Natural killer cell (primary cell): ENCODE measurements at regions not wholly inside any gene's neighbourhood (a gene's known extent, or its start where the extent isn't known, plus 50 kb on each side); places are given as distances from the start of the nearest gene placed in this dataset.
"Not testable (repeated sequence)": the region's sequence is repeated elsewhere in the genome, so short reads cannot be mapped to it uniquely, and the experiment has no call there.

Source experiments
- ATAC-seq, 3 donors: fragments of 150-1000 bp in 2 of 3; fragments of 200-7000 bp in 1 of 3; cut with Tn5 transposase; 1 replicate in 1 of 3; 2 replicates in 2 of 3; pipeline ENCODE4 v1.10.0; 2021; ENCODE audit warnings: mild to moderate bottlenecking in 2 of 3, moderate library complexity in 2 of 3
- DNase-seq, 2 donors: peaks; one replicate each; pipeline versions ENCODE4 v3.0.0 to v3.0.0-alpha.2; 2013 to 2021; ENCODE audit warnings: mixed read lengths in 1 of 2
- H3K27ac ChIP-seq: one replicate; pipeline ENCODE4 v1.5.1; 2013; ENCODE audit warnings: mild to moderate bottlenecking, low read length
- H3K27me3 ChIP-seq: one replicate; pipeline ENCODE4 v1.6.1; 2013; ENCODE audit warnings: low read length; ENCODE audit not compliant: control insufficient read depth, insufficient read depth
- H3K36me3 ChIP-seq: one replicate; pipeline ENCODE4 v1.6.1; 2013; ENCODE audit warnings: low read length; ENCODE audit not compliant: control insufficient read depth, insufficient read depth
- H3K4me1 ChIP-seq: one replicate; pipeline ENCODE4 v1.6.1; 2013; ENCODE audit warnings: low read length; ENCODE audit not compliant: control insufficient read depth, insufficient read depth
- H3K4me3 ChIP-seq: one replicate; pipeline ENCODE4 v1.5.1; 2013; ENCODE audit warnings: low read length
- H3K9me3 ChIP-seq: one replicate; pipeline ENCODE4 v1.6.1; 2013; ENCODE audit warnings: low read length; ENCODE audit not compliant: control insufficient read depth, insufficient read depth
- H3K27ac Mint-ChIP-seq, 2 donors: one replicate each; pipeline ENCODE4 v1.8.0; 2022; ENCODE audit warnings: mild to moderate bottlenecking in 2 of 2, mixed read lengths in 2 of 2, moderate library complexity in 1 of 2
- H3K27me3 Mint-ChIP-seq, 2 donors: one replicate each; pipeline ENCODE4 v1.8.0; 2022; ENCODE audit warnings: low read depth in 2 of 2, mixed read lengths in 2 of 2
- H3K36me3 Mint-ChIP-seq: one replicate; pipeline ENCODE4 v1.8.0; 2022; ENCODE audit warnings: mixed read lengths
- H3K4me1 Mint-ChIP-seq, 2 donors: one replicate each; pipeline ENCODE4 v1.8.0; 2022; ENCODE audit warnings: mixed read lengths in 2 of 2
- H3K4me3 Mint-ChIP-seq: one replicate; pipeline ENCODE4 v1.8.0; 2022; ENCODE audit warnings: mild to moderate bottlenecking, moderate library complexity, mixed read lengths
- H3K9me3 Mint-ChIP-seq, 2 donors: one replicate each; pipeline ENCODE4 v1.8.0; 2022; ENCODE audit warnings: mixed read lengths in 2 of 2
- WGBS: methylation state at CpG from one replicate; pipeline ENCODE4 v1.1.7; 2013; ENCODE audit warnings: missing lambda C conversion rate; ENCODE audit not compliant: insufficient coverage; 5-methylcytosine and 5-hydroxymethylcytosine counted together
- intact Hi-C: fragments of 100-400 bp; cut with micrococcal nuclease; formaldehyde crosslinking; loops from one replicate; pipeline ENCODE4 v1.14.2; 2022
- TF ChIP-seq, protein P1 (sequence below): fragments of 200-600 bp; IDR thresholded peaks from one replicate; pipeline ENCODE4 v1.8.0; 2022; ENCODE audit warnings: antibody characterized with exemption

- no peak overlapping the region for H3K27ac Mint-ChIP-seq
- 85% methylated on average over 3 of the region's 3 CpGs for WGBS
- no peaks in the 10 kb centered on the region for H3K9me3 ChIP-seq
- peaks cover 10 to 24% of the 10 kb centered on the region in 2 donors for H3K27me3 Mint-ChIP-seq
- no peaks in the 10 kb centered on the region for H3K4me1 Mint-ChIP-seq
- H3K4me1 ChIP-seq, result no peaks in the 10 kb centered on the region
- H3K36me3 ChIP-seq, result no peaks in the 10 kb centered on the region
- H3K36me3 Mint-ChIP-seq, result no peaks in the 10 kb centered on the region
- DNase-seq, result no peak
- no peaks in the 10 kb centered on the region for H3K27me3 ChIP-seq
- ATAC-seq, result no peak
- TF ChIP-seq, protein P1, sequence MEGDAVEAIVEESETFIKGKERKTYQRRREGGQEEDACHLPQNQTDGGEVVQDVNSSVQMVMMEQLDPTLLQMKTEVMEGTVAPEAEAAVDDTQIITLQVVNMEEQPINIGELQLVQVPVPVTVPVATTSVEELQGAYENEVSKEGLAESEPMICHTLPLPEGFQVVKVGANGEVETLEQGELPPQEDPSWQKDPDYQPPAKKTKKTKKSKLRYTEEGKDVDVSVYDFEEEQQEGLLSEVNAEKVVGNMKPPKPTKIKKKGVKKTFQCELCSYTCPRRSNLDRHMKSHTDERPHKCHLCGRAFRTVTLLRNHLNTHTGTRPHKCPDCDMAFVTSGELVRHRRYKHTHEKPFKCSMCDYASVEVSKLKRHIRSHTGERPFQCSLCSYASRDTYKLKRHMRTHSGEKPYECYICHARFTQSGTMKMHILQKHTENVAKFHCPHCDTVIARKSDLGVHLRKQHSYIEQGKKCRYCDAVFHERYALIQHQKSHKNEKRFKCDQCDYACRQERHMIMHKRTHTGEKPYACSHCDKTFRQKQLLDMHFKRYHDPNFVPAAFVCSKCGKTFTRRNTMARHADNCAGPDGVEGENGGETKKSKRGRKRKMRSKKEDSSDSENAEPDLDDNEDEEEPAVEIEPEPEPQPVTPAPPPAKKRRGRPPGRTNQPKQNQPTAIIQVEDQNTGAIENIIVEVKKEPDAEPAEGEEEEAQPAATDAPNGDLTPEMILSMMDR, result no peak
- H3K4me3 ChIP-seq, result no peak overlapping the region
- no peak overlapping the region for H3K27ac ChIP-seq
- peaks cover 0 to 3% of the 10 kb centered on the region in 2 donors for H3K9me3 Mint-ChIP-seq
- intact Hi-C loops, result no loop called here
- no peak overlapping the region for H3K4me3 Mint-ChIP-seq
Observed at GRCh38 chr17:33567223-33567622, 274.1 kb upstream of the ASIC2 start.

DNA sequence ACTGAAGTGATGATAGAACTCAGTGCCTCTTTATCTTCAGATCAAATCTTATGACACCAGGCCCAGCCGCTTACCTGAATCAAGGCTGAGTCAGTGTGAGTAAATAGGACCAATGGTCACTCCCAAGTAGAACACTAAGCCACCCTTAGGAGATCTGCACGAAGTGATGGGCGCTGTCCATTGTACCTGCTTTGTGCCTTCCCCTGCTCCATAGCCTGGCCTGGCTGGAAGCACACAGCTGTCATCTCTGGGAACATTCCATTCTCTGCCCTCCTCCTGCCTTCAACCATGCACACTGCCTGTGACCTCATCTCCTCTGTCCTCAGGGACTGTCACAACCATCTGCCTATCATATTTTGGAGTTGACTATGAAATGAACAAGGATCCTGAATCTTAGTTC, 279.5 kb upstream of the ASIC2 start:
- ATAC-seq (no peak), DNase-seq (no peak)
- TF ChIP-seq, protein P1, result no peak
- intact Hi-C loops, result no loop called here
- no peaks in the 10 kb centered on the region for H3K4me1 ChIP-seq
- H3K27ac Mint-ChIP-seq, result no peak overlapping the region
- H3K36me3 ChIP-seq, result no peaks in the 10 kb centered on the region
- H3K27me3 ChIP-seq, result no peaks in the 10 kb centered on the region
- no peaks in the 10 kb centered on the region for H3K9me3 ChIP-seq
- no peaks in the 10 kb centered on the region for H3K36me3 Mint-ChIP-seq
- H3K4me3 Mint-ChIP-seq, result no peak overlapping the region
- WGBS, result 82% methylated on average over 3 of the region's 3 CpGs
- peaks cover 0 to 3% of the 10 kb centered on the region in 2 donors for H3K9me3 Mint-ChIP-seq
- H3K4me3 ChIP-seq, result no peak overlapping the region
- peaks cover 8 to 42% of the 10 kb centered on the region in 2 donors for H3K27me3 Mint-ChIP-seq
- H3K27ac ChIP-seq, result no peak overlapping the region
- H3K4me1 Mint-ChIP-seq, result no peaks in the 10 kb centered on the region

DNA sequence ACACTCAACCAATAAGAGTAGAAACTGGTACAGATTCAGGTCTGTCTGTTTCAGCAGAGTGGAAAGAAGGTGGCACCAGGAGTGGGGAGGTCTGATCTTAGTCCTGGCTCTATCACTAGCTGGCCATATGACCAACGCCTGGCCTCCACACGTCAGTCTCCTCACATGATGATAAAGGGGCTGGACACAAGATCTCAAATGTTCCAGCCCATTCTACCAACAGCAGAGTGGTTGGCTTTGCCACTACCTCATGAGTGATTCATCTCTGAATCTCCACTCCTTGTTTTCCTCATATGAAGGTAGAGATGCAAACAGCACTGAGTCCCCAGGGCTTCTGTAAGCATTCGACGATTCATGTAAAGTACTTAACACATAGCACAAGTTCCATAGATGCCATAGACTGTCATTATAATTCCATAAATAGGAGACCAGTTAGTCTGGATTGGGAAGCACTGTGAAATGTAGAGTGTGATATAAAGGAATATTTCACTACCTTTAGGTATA, 281.9 kb upstream of the ASIC2 start:
- H3K27ac Mint-ChIP-seq, result no peak overlapping the region
- H3K4me1 Mint-ChIP-seq, result no peaks in the 10 kb centered on the region

GRCh38 chr17:33579740-33580139, 286.6 kb upstream of the ASIC2 start:
- H3K36me3 ChIP-seq, H3K4me1 Mint-ChIP-seq, DNase-seq, H3K9me3 Mint-ChIP-seq, intact Hi-C loops, ATAC-seq, H3K4me3 Mint-ChIP-seq, H3K27me3 ChIP-seq, H3K9me3 ChIP-seq, H3K27ac ChIP-seq, H3K4me3 ChIP-seq, H3K4me1 ChIP-seq, H3K27ac Mint-ChIP-seq, H3K36me3 Mint-ChIP-seq: not testable (repeated sequence)
- 90% methylated on average over 6 of the region's 6 CpGs for WGBS
- H3K27me3 Mint-ChIP-seq, result peaks cover 8 to 20% of the 10 kb centered on the region in 2 donors

More for the DNA sequence above, 281.9 kb upstream of the ASIC2 start:
- Mint-ChIP-seq H3K9me3 (peaks cover 0 to 3% of the 10 kb centered on the region in 2 donors), H3K27me3 (peaks cover 8 to 42% of the 10 kb centered on the region in 2 donors), H3K36me3 (no peaks in the 10 kb centered on the region), H3K4me3 (no peak overlapping the region)
- WGBS, result 88% methylated on average over 4 of the region's 4 CpGs
- TF ChIP-seq, protein P1, result no peak
- DNase-seq, result no peak
- intact Hi-C loops, result no loop called here
- Histone ChIP-seq H3K4me3 (no peak overlapping the region), H3K27me3 (no peaks in the 10 kb centered on the region), H3K9me3 (no peaks in the 10 kb centered on the region), H3K4me1 (no peaks in the 10 kb centered on the region), H3K36me3 (no peaks in the 10 kb centered on the region), H3K27ac (no peak overlapping the region)
- no peak for ATAC-seq
